GM12878 (cell line): ENCODE measurements at regions not wholly inside any gene's neighbourhood (a gene's known extent, or its start where the extent isn't known, plus 50 kb on each side); places are given as distances from the start of the nearest gene placed in this dataset.

Source experiments
- ATAC-seq: fragments of 200-7000 bp; cut with Tn5 transposase; 3 replicates; pipeline ENCODE4 v1.9.1; 2020; ENCODE audit warnings: mild to moderate bottlenecking, moderate library complexity
- BruUV-seq: library from RNA; stranded (reverse); fragments of 400-500 nt; replicated peaks from 2 replicates; lab custom pipeline; 2021; lab: Mats Ljungman, UMichigan
- CTCF ChIA-PET: fragments of 300-600 bp; sonication (Branson Sonifier 250); formaldehyde crosslinking; extraction: SDS; loops from one replicate; lab custom pipeline; 2021; ENCODE audit warnings: inconsistent platforms; lab: Yijun Ruan, JAX
- POLR2A ChIA-PET: fragments of 350-600 bp; formaldehyde crosslinking; extraction: SDS; loops from one replicate; lab custom pipeline; 2021; ENCODE audit warnings: inconsistent platforms; lab: Charles Lee
- RAD21 ChIA-PET: fragments of 300-600 bp; sonication (Branson Sonifier 250); formaldehyde crosslinking; loops from one replicate; lab custom pipeline; 2023; ENCODE audit warnings: antibody characterized with exemption; ENCODE audit not compliant: unreplicated experiment; lab: Charles Lee
- SMC1A ChIA-PET: fragments of 300-600 bp; sonication (Branson Sonifier 250); formaldehyde crosslinking; loops from one replicate; lab custom pipeline; 2023; ENCODE audit not compliant: unreplicated experiment, uncharacterized antibody; lab: Charles Lee
- DNase-seq: peaks from one replicate; pipeline ENCODE4 v3.0.0-alpha.2; 2011; ENCODE audit warnings: low read depth, low spot score
- FAIRE-seq: peaks from 3 replicates; lab custom pipeline; 2011; peaks lifted over from hg19 to GRCh38; lab: Jason Lieb, UNC
- H2AFZ ChIP-seq: 2 replicates; pipeline ENCODE4 v1.6.0; 2011; ENCODE audit warnings: low read depth, low read length, control low read depth; ENCODE audit not compliant: control insufficient read depth
- H3K27ac ChIP-seq: 2 replicates; pipeline ENCODE4 v1.5.1; 2011; ENCODE audit warnings: control low read depth; ENCODE audit not compliant: control insufficient read depth, insufficient read depth
- H3K27me3 ChIP-seq, 2 experiments: replicated peaks in 1 of 2; 2 replicates each; pipeline versions ENCODE4 v1.6.0 to v1.6.1; 2011; ENCODE audit warnings: low read length in 1 of 2; ENCODE audit not compliant: control insufficient read depth in 2 of 2, insufficient read depth in 2 of 2
- H3K36me3 ChIP-seq, 2 experiments: 2 replicates each; pipeline ENCODE4 v1.5.1; 2011; ENCODE audit warnings: low read length in 1 of 2; ENCODE audit not compliant: control insufficient read depth in 2 of 2, insufficient read depth in 2 of 2
- H3K4me1 ChIP-seq: 2 replicates; pipeline ENCODE4 v1.6.1; 2011; ENCODE audit warnings: mild to moderate bottlenecking, low read length, moderate library complexity, mixed read lengths; ENCODE audit not compliant: control insufficient read depth, insufficient read depth
- H3K4me2 ChIP-seq: 2 replicates; pipeline ENCODE4 v1.6.0; 2011; ENCODE audit warnings: control low read depth; ENCODE audit not compliant: control insufficient read depth, insufficient read depth
- H3K4me3 ChIP-seq: fragments of 200-600 bp; sonication (generic); 2 replicates; pipeline ENCODE4 v1.5.1; 2016
- H3K79me2 ChIP-seq: 2 replicates; pipeline ENCODE4 v1.6.0; 2011; ENCODE audit warnings: low read length; ENCODE audit not compliant: control insufficient read depth, insufficient read depth
- H3K9ac ChIP-seq: 2 replicates; pipeline ENCODE4 v1.8.0; 2011; ENCODE audit warnings: low read length, control low read depth, mixed read lengths; ENCODE audit not compliant: control insufficient read depth, insufficient read depth
- H3K9me3 ChIP-seq: replicated peaks from 3 replicates; pipeline ENCODE4 v1.5.1; 2011; ENCODE audit warnings: mild to moderate bottlenecking, low read length; ENCODE audit not compliant: control insufficient read depth, insufficient read depth
- H4K20me1 ChIP-seq: 2 replicates; pipeline ENCODE4 v1.6.0; 2011; ENCODE audit not compliant: control insufficient read depth, insufficient read depth
- CHD1 ChIP-seq: IDR thresholded peaks from 2 replicates; pipeline ENCODE4 v1.6.1; 2012; ENCODE audit warnings: low read depth, low read length, improper control_type of control experiment
- KAT2A ChIP-seq: conservative IDR thresholded peaks from 2 replicates; pipeline ENCODE4 v1.6.1; 2011; ENCODE audit warnings: low read depth, low read length; ENCODE audit not compliant: control insufficient read depth
- RAD21 ChIP-seq: IDR thresholded peaks from 2 replicates; pipeline ENCODE4 v1.6.1; 2011; ENCODE audit warnings: mild to moderate bottlenecking, low read depth, low read length, moderate library complexity; ENCODE audit not compliant: insufficient read depth
- ZNF24 ChIP-seq: fragments of 450-650 bp; IDR thresholded peaks from 2 replicates; pipeline ENCODE4 v1.6.1; 2017; ENCODE audit warnings: antibody characterized with exemption, mild to moderate bottlenecking
- WGBS: methylation state at CpG from one replicate; pipeline ENCODE4 v1.1.6; 2016; ENCODE audit warnings: low lambda C conversion rate; ENCODE audit not compliant: insufficient replicate concordance, insufficient coverage; ENCODE audit errors: missing lambda C conversion rate; 5-methylcytosine and 5-hydroxymethylcytosine counted together
- in situ Hi-C: fragments of 300-500 bp; cut with MboI; formaldehyde crosslinking; loops from 9 replicates; pipeline ENCODE4 v1.14.3; 2018; ENCODE audit warnings: mixed read lengths
- intact Hi-C: fragments of 100-400 bp; cut with micrococcal nuclease; formaldehyde crosslinking; loops from one replicate; pipeline ENCODE4 v1.14.2; 2022; ENCODE audit not compliant: unreplicated experiment
- TF ChIP-seq, protein P1 (sequence below): IDR thresholded peaks from 2 replicates; pipeline ENCODE4 v1.6.1; 2012; ENCODE audit warnings: mild to moderate bottlenecking, low read depth, low read length
- TF ChIP-seq, protein P2 (sequence below): IDR thresholded peaks from 2 replicates; pipeline ENCODE4 v1.6.1; 2012; ENCODE audit warnings: improper control_type of control experiment, low read depth, low read length; ENCODE audit not compliant: insufficient replicate concordance

- CTCF ChIA-PET = interaction anchor here (0.6 kb wide), 1 partner anchor 48 kb away, joined by 3 read pairs; no protein-coding TSS in a partner anchor
Measured at GRCh38 chr3:168995129-168995528, 668.4 kb downstream of the MECOM start.

GRCh38 chr3:168991803-168992202 lies 671.7 kb downstream of the MECOM start:
- Histone ChIP-seq H4K20me1 (no peaks in the 10 kb centered on the region), H3K36me3 (no peaks in the 10 kb centered on the region), H3K9me3 (no peaks in the 10 kb centered on the region), H3K27me3 (no peaks in the 10 kb centered on the region), H3K27ac (no peak overlapping the region), H3K79me2 (no peaks in the 10 kb centered on the region), H2AFZ (no peak overlapping the region), H3K4me1 (no peaks in the 10 kb centered on the region), H3K4me2 (no peak overlapping the region), H3K4me3 (no peak overlapping the region), H3K9ac (no peak overlapping the region)
- DNase-seq (no peak), FAIRE-seq (no peak), ATAC-seq (no peak)
- RAD21 ChIA-PET = no interaction called here
- POLR2A ChIA-PET = no interaction called here
- intact Hi-C loops (no loop called here), in situ Hi-C loops (no loop called here)
- no peak for TF ChIP-seq ZNF24
- TF ChIP-seq, protein P1, sequence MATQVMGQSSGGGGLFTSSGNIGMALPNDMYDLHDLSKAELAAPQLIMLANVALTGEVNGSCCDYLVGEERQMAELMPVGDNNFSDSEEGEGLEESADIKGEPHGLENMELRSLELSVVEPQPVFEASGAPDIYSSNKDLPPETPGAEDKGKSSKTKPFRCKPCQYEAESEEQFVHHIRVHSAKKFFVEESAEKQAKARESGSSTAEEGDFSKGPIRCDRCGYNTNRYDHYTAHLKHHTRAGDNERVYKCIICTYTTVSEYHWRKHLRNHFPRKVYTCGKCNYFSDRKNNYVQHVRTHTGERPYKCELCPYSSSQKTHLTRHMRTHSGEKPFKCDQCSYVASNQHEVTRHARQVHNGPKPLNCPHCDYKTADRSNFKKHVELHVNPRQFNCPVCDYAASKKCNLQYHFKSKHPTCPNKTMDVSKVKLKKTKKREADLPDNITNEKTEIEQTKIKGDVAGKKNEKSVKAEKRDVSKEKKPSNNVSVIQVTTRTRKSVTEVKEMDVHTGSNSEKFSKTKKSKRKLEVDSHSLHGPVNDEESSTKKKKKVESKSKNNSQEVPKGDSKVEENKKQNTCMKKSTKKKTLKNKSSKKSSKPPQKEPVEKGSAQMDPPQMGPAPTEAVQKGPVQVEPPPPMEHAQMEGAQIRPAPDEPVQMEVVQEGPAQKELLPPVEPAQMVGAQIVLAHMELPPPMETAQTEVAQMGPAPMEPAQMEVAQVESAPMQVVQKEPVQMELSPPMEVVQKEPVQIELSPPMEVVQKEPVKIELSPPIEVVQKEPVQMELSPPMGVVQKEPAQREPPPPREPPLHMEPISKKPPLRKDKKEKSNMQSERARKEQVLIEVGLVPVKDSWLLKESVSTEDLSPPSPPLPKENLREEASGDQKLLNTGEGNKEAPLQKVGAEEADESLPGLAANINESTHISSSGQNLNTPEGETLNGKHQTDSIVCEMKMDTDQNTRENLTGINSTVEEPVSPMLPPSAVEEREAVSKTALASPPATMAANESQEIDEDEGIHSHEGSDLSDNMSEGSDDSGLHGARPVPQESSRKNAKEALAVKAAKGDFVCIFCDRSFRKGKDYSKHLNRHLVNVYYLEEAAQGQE = no peak
- TF ChIP-seq, protein P2, sequence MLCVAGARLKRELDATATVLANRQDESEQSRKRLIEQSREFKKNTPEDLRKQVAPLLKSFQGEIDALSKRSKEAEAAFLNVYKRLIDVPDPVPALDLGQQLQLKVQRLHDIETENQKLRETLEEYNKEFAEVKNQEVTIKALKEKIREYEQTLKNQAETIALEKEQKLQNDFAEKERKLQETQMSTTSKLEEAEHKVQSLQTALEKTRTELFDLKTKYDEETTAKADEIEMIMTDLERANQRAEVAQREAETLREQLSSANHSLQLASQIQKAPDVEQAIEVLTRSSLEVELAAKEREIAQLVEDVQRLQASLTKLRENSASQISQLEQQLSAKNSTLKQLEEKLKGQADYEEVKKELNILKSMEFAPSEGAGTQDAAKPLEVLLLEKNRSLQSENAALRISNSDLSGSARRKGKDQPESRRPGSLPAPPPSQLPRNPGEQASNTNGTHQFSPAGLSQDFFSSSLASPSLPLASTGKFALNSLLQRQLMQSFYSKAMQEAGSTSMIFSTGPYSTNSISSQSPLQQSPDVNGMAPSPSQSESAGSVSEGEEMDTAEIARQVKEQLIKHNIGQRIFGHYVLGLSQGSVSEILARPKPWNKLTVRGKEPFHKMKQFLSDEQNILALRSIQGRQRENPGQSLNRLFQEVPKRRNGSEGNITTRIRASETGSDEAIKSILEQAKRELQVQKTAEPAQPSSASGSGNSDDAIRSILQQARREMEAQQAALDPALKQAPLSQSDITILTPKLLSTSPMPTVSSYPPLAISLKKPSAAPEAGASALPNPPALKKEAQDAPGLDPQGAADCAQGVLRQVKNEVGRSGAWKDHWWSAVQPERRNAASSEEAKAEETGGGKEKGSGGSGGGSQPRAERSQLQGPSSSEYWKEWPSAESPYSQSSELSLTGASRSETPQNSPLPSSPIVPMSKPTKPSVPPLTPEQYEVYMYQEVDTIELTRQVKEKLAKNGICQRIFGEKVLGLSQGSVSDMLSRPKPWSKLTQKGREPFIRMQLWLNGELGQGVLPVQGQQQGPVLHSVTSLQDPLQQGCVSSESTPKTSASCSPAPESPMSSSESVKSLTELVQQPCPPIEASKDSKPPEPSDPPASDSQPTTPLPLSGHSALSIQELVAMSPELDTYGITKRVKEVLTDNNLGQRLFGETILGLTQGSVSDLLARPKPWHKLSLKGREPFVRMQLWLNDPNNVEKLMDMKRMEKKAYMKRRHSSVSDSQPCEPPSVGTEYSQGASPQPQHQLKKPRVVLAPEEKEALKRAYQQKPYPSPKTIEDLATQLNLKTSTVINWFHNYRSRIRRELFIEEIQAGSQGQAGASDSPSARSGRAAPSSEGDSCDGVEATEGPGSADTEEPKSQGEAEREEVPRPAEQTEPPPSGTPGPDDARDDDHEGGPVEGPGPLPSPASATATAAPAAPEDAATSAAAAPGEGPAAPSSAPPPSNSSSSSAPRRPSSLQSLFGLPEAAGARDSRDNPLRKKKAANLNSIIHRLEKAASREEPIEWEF = no peak
- no peak for TF ChIP-seq RAD21
- TF ChIP-seq KAT2A = no peak
- SMC1A ChIA-PET = no interaction called here
- no TSS peak for BruUV-seq
- CTCF ChIA-PET = interaction anchor here (0.6 kb wide), 1 partner anchor 93 kb away, joined by 3 read pairs; no protein-coding TSS in a partner anchor

More at GRCh38 chr3:168995129-168995528, 668.4 kb downstream of the MECOM start:
- in situ Hi-C loops = no loop called here
- ATAC-seq (no peak), FAIRE-seq (no peak), DNase-seq (no peak)
- no peaks in the 10 kb centered on the region for H3K27me3 ChIP-seq
- no peaks in the 10 kb centered on the region for H3K36me3 ChIP-seq
- no peak for TF ChIP-seq CHD1
- no peaks in the 10 kb centered on the region for H3K79me2 ChIP-seq
- H3K9me3 ChIP-seq = no peaks in the 10 kb centered on the region
- H2AFZ ChIP-seq = no peak overlapping the region
- no peak overlapping the region for H3K27ac ChIP-seq
- RAD21 ChIA-PET = no interaction called here
- POLR2A ChIA-PET = no interaction called here
- WGBS = 41% methylated on average over 6 of the region's 6 CpGs
- H4K20me1 ChIP-seq = no peaks in the 10 kb centered on the region
- no peak overlapping the region for H3K4me2 ChIP-seq
- no TSS peak for BruUV-seq
- intact Hi-C loops = no loop called here
- H3K4me3 ChIP-seq = no peak overlapping the region
- SMC1A ChIA-PET = no interaction called here
- H3K9ac ChIP-seq = no peak overlapping the region
- H3K4me1 ChIP-seq = no peaks in the 10 kb centered on the region
